Mesodermal cell (in vitro differentiated cells): ENCODE measurements at regions not wholly inside any gene's neighbourhood (a gene's known extent, or its start where the extent isn't known, plus 50 kb on each side); places are given as distances from the start of the nearest gene placed in this dataset.

Experiments
- H3K27ac ChIP-seq: 2 replicates; pipeline ENCODE4 v1.7.0; 2013; ENCODE audit warnings: mild to moderate bottlenecking, low read depth, low read length, moderate library complexity; ENCODE audit not compliant: severe bottlenecking
- H3K36me3 ChIP-seq: 2 replicates; pipeline ENCODE4 v1.7.1; 2013; ENCODE audit warnings: mild to moderate bottlenecking, low read length, moderate library complexity; ENCODE audit not compliant: control insufficient read depth, insufficient read depth
- H3K4me1 ChIP-seq: one replicate; pipeline ENCODE4 v1.7.1; 2013; ENCODE audit warnings: mild to moderate bottlenecking, low read length; ENCODE audit not compliant: insufficient read depth, control insufficient read depth, poor library complexity, severe bottlenecking
- H3K4me3 ChIP-seq: 2 replicates; pipeline ENCODE4 v1.7.0; 2013; ENCODE audit warnings: low read length, control low read depth, mild to moderate bottlenecking; ENCODE audit not compliant: insufficient read depth, poor library complexity, severe bottlenecking; ENCODE audit errors: extremely low read depth
- H3K9me3 ChIP-seq: 2 replicates; pipeline ENCODE4 v1.7.1; 2013; ENCODE audit warnings: mild to moderate bottlenecking, low read length, moderate library complexity; ENCODE audit not compliant: control insufficient read depth
- WGBS, 2 experiments: methylation state at CpG; one replicate each; pipeline ENCODE4 v1.1.5; 2013; ENCODE audit warnings: missing lambda C conversion rate in 2 of 2; ENCODE audit not compliant: insufficient coverage in 2 of 2; 5-methylcytosine and 5-hydroxymethylcytosine counted together

- no peaks in the 10 kb centered on the region for H3K36me3 ChIP-seq
- H3K4me1 ChIP-seq, result no peaks in the 10 kb centered on the region
- H3K27ac ChIP-seq, result no peak overlapping the region
- H3K9me3 ChIP-seq, result no peaks in the 10 kb centered on the region
- no peak overlapping the region for H3K4me3 ChIP-seq
- WGBS, 2 experiments, result no CpG with 5 or more reads among the region's 1 CpG
Observed at GRCh38 chr13:97561182-97561581, 127.2 kb downstream of the RAP2A start.

GRCh38 chr13:97562962-97563361 is 129.0 kb downstream of the RAP2A start:
- no peak overlapping the region for H3K27ac ChIP-seq
- no peaks in the 10 kb centered on the region for H3K36me3 ChIP-seq
- no peaks in the 10 kb centered on the region for H3K4me1 ChIP-seq
- H3K9me3 ChIP-seq, result no peaks in the 10 kb centered on the region
- H3K4me3 ChIP-seq, result no peak overlapping the region
- WGBS, 2 experiments, result 89 to 100% methylated on average over 1 of the region's 1 CpG

- H3K4me3 ChIP-seq, result no peak overlapping the region
- no peaks in the 10 kb centered on the region for H3K36me3 ChIP-seq
- H3K27ac ChIP-seq, result no peak overlapping the region
- peaks cover 14% of the 10 kb centered on the region for H3K4me1 ChIP-seq
- H3K9me3 ChIP-seq, result no peaks in the 10 kb centered on the region
- 95 to 98% methylated on average over 3 of the region's 5 CpGs for whole genome bisulfite sequencing, 2 experiments
Observed at GRCh38 chr13:97564956-97565355, 131.0 kb downstream of the RAP2A start.

- Histone ChIP-seq H3K9me3 (no peaks in the 10 kb centered on the region), H3K4me3 (no peak overlapping the region), H3K4me1 (peaks cover 24% of the 10 kb centered on the region), H3K27ac (no peak overlapping the region), H3K36me3 (no peaks in the 10 kb centered on the region)
- 97% methylated on average over 3 of the region's 3 CpGs for WGBS, 2 experiments
Observed at GRCh38 chr13:97565906-97566305, 131.9 kb downstream of the RAP2A start.

- H3K4me3 ChIP-seq, result no peak overlapping the region
- H3K4me1 ChIP-seq, result peaks cover 25% of the 10 kb centered on the region
- H3K27ac ChIP-seq, result no peak overlapping the region
- no peaks in the 10 kb centered on the region for H3K9me3 ChIP-seq
- WGBS, 2 experiments, result 90 to 100% methylated on average over 2 of the region's 2 CpGs
- no peaks in the 10 kb centered on the region for H3K36me3 ChIP-seq
Observed at GRCh38 chr13:97566907-97567306, 132.9 kb downstream of the RAP2A start.

GRCh38 chr13:97567510-97568243 is 133.7 kb downstream of the RAP2A start:
- Histone ChIP-seq H3K36me3 (no peaks in the 10 kb centered on the region), H3K27ac (no peak overlapping the region), H3K9me3 (no peaks in the 10 kb centered on the region), H3K4me3 (no peak overlapping the region), H3K4me1 (peaks cover 25% of the 10 kb centered on the region)
- WGBS, 2 experiments, result 81 to 91% methylated on average over 1 to 2 of the region's 3 CpGs

GRCh38 chr13:97568850-97569249 is 134.9 kb downstream of the RAP2A start:
- Histone ChIP-seq H3K36me3 (no peaks in the 10 kb centered on the region), H3K4me1 (peaks cover 25% of the 10 kb centered on the region), H3K4me3 (no peak overlapping the region), H3K27ac (no peak overlapping the region), H3K9me3 (no peaks in the 10 kb centered on the region)
- WGBS, 2 experiments, result 33 to 40% methylated on average over 1 of the region's 1 CpG

- Histone ChIP-seq H3K27ac (peak overlapping the region; percentile 67), H3K4me3 (no peak overlapping the region), H3K9me3 (no peaks in the 10 kb centered on the region), H3K4me1 (peaks cover 25% of the 10 kb centered on the region), H3K36me3 (no peaks in the 10 kb centered on the region)
- 86 to 91% methylated on average over 7 to 8 of the region's 8 CpGs for WGBS, 2 experiments
Observed at GRCh38 chr13:97569841-97570240, 135.9 kb downstream of the RAP2A start.

GRCh38 chr13:97570442-97570841 is 136.5 kb downstream of the RAP2A start:
- WGBS, 2 experiments, result 67 to 100% methylated on average over 1 of the region's 3 CpGs
- Histone ChIP-seq H3K4me1 (peaks cover 25% of the 10 kb centered on the region), H3K27ac (peak overlapping the region; percentile 67), H3K36me3 (no peaks in the 10 kb centered on the region), H3K4me3 (no peak overlapping the region), H3K9me3 (no peaks in the 10 kb centered on the region)

- Histone ChIP-seq H3K4me3 (no peak overlapping the region), H3K36me3 (no peaks in the 10 kb centered on the region), H3K9me3 (no peaks in the 10 kb centered on the region), H3K27ac (no peak overlapping the region), H3K4me1 (peaks cover 25% of the 10 kb centered on the region)
- WGBS, 2 experiments, result no CpG with 5 or more reads among the region's 1 CpG
Observed at GRCh38 chr13:97573011-97573410, 139.0 kb downstream of the RAP2A start.

- H3K4me1 ChIP-seq, result peaks cover 11% of the 10 kb centered on the region
- H3K9me3 ChIP-seq, result no peaks in the 10 kb centered on the region
- WGBS, 2 experiments, result 90% methylated on average over 2 of the region's 5 CpGs; no CpG with 5 or more reads in 1 of the 2 experiments
- H3K27ac ChIP-seq, result no peak overlapping the region
- no peaks in the 10 kb centered on the region for H3K36me3 ChIP-seq
- H3K4me3 ChIP-seq, result no peak overlapping the region
Observed at GRCh38 chr13:97574926-97575325, 141.0 kb downstream of the RAP2A start.
